ENCODE measurements at regions not wholly inside any gene's neighbourhood (a gene's known extent, or its start where the extent isn't known, plus 50 kb on each side); places are given as distances from the start of the nearest gene placed in this dataset.

DNA sequence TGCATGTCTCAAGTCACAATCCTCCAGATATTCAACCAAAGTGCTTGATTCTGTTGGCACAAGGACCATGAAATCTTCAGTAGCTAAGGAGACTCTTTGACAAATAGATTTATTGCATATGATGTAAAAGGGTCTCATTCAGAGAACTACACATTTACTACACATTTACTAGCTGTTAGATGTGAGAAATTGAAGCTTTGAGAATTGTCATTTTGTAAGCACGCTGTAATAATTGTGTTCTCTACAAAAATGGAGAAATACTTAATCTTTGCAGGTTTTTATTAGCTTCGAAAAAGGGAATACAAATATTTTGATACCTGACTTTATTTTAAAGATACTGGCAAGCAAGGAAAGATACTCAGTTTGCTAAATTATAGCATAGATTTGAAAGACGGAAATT, 70.2 kb upstream of the CHD2 start:
- TF ChIP-seq, protein P1, sequence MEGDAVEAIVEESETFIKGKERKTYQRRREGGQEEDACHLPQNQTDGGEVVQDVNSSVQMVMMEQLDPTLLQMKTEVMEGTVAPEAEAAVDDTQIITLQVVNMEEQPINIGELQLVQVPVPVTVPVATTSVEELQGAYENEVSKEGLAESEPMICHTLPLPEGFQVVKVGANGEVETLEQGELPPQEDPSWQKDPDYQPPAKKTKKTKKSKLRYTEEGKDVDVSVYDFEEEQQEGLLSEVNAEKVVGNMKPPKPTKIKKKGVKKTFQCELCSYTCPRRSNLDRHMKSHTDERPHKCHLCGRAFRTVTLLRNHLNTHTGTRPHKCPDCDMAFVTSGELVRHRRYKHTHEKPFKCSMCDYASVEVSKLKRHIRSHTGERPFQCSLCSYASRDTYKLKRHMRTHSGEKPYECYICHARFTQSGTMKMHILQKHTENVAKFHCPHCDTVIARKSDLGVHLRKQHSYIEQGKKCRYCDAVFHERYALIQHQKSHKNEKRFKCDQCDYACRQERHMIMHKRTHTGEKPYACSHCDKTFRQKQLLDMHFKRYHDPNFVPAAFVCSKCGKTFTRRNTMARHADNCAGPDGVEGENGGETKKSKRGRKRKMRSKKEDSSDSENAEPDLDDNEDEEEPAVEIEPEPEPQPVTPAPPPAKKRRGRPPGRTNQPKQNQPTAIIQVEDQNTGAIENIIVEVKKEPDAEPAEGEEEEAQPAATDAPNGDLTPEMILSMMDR (IDR thresholded peaks at IDR 0.05 in 2 of 3, conservative IDR thresholded peaks at IDR 0.05 in 1 of 3; ENCODE audit: borderline replicate concordance in 1 of 3, insufficient read depth in 1 of 3, low read depth in 2 of 3, low read length in 2 of 3) = no peak
- no peak for TF ChIP-seq POLR2AphosphoS5 (IDR thresholded peaks at IDR 0.05; ENCODE audit: low read depth, low read length)
- TF ChIP-seq, protein P2, sequence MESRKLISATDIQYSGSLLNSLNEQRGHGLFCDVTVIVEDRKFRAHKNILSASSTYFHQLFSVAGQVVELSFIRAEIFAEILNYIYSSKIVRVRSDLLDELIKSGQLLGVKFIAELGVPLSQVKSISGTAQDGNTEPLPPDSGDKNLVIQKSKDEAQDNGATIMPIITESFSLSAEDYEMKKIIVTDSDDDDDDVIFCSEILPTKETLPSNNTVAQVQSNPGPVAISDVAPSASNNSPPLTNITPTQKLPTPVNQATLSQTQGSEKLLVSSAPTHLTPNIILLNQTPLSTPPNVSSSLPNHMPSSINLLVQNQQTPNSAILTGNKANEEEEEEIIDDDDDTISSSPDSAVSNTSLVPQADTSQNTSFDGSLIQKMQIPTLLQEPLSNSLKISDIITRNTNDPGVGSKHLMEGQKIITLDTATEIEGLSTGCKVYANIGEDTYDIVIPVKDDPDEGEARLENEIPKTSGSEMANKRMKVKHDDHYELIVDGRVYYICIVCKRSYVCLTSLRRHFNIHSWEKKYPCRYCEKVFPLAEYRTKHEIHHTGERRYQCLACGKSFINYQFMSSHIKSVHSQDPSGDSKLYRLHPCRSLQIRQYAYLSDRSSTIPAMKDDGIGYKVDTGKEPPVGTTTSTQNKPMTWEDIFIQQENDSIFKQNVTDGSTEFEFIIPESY (IDR thresholded peaks at IDR 0.05; ENCODE audit: extremely low read depth, insufficient replicate concordance, low read length) = no peak
- TF ChIP-seq POLR2A (IDR thresholded peaks at IDR 0.05; ENCODE audit: borderline replicate concordance, extremely low read depth, insufficient read depth, insufficient read length) = no peak
- TF ChIP-seq EZH2 (IDR thresholded peaks at IDR 0.05) = no peak
- TF ChIP-seq SP1 (IDR thresholded peaks at IDR 0.05; ENCODE audit: low read depth) = no peak

Measured in HCT116 (cell line).